ENCODE measurements at regions not wholly inside any gene's neighbourhood (a gene's known extent, or its start where the extent isn't known, plus 50 kb on each side); places are given as distances from the start of the nearest gene placed in this dataset.
"Not testable (repeated sequence)": the region's sequence is repeated elsewhere in the genome, so short reads cannot be mapped to it uniquely, and the experiment has no call there.

DNA sequence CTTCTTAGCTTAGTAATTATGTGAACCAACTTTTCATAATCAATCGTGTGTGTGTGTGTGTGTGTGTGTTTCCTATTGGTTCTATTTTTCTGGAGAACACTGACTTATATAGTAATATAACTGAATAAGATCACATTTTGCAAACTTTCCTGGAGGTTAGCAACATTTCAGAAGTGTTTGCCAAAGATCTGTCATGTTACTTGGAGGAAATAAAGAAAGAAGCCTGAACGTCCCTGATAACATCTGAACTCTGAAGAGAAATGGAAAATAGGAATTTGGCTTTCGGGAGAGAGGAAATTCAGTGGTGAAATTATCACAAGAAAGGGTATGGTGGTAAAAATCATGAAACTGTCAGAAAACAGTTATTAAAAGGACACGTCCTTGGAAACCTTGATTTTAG is 984.4 kb upstream of the AUTS2 start:
- no peak for DNase-seq

DNA sequence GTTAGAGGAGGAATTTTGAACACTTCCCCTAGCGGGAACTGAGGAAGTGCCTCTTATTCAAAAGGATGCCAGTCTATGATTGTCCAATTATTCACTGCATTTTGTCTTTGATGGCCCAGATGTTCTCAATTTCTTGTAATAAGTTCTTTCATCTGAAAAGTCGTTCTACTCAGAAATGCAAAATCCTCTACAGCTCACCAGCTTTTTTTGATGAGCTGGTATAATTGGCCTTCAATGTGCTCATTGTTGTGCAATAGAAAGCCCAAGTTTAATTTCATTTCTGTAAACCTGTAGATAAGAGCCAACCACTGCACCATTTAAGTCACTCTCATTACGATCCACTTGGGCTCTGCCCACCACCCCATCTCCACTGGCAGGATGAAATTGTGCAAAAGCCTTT is 978.7 kb upstream of the AUTS2 start:
- DNase-seq = no peak

DNA sequence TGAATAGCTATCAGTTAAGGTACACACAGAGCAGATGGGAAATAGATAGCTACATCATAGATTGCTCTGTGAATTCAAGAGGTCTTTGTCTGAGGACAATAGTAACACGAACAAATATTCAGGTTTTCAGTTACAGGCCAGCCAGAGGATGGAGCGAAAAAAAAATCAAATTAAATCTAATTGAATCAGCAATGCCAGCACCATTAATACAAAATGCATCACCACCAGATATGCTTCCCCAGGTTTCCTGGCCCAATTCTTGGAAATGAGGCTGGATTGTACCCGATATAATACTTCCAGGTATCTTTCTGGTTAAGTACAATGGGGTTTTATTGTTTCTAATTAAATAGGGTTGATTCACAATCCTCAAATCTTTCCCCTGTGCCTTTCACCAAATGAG is 975.8 kb upstream of the AUTS2 start:
- DNase-seq = no peak

DNA sequence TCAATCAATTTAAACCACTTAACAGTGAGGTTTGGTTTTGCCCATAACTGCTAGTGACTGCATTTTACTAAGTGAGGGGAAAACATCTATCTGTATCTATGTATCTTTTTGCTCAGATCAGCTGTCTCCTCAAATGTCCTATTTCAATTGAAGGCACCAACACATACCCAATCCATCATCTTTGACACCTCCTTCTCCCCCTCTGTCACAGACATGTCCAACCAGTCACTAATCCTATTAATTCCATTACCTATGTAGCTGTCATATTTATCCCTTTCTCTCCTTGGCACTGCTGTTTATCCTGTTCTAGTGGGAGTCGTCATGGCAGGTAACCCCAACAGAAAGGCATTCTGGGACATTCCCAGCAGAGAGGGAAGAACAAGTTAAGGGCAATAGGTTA is 975.2 kb upstream of the AUTS2 start:
- no peak for DNase-seq

DNA sequence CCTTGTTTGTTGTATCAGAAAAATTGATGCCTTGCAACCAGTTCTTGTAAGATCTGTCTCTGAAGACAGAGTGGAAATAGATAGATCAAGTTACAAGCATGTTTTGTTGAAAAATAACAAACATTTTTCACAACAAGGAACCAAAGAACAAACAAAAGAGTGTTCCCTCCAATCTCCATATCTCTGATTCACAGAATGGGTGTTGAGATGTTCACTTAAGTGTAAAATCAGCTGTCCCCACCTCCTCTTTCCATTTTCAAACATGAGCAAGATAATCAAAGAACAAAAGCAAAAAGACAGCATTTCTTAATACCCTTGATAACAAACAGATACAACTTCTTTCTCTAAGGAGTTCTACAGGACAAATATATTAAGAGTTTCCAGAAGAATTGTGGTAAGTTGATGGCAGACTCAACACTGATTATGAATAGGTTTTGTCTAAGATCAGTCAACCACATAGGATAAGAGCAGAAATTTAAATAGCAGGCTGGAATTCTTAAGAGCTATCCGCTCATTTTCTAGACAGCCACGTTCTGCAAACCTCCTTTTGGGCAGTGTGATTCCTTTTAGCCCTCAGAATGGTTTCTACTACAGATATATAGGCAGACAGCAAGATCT is 970.9 kb upstream of the AUTS2 start:
- DNase-seq = no peak

DNA sequence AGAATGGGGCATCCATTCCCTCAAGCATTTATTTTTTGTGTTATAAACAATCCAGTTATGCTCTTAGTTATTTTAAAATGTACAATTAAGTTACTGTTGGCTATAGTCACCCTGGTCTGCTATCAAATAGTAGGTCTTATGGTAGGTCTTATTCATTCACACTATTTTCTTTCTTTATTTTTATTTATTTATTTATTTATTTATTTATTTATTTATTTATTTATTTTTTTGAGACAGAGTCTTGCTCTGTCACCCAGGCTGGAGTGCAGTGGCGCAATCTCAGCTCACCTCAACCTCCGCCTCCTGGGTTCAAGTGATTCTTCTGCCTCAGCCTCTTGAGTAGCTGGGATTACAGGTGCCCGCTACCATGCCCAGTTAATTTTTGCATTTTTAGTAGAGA is 967.4 kb upstream of the AUTS2 start:
- not testable (repeated sequence) for DNase-seq

DNA sequence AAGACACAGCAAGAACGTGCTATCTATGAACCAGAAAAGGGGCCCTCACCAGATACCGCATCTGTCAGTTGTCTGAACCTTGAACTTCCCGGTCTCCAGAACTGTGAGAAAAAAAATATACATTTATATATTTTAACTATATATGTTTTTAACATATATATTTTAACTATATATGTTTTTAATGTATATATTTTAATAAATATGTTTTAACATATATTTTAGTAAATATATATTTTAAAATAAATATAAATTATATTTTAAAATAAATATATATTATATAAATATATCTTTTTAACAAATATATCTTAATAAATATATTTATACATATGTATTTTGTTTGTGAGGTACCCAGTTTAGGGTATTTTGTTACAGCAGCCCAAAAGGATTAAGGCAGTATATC is 958.2 kb upstream of the AUTS2 start:
- DNase-seq = no peak

DNA sequence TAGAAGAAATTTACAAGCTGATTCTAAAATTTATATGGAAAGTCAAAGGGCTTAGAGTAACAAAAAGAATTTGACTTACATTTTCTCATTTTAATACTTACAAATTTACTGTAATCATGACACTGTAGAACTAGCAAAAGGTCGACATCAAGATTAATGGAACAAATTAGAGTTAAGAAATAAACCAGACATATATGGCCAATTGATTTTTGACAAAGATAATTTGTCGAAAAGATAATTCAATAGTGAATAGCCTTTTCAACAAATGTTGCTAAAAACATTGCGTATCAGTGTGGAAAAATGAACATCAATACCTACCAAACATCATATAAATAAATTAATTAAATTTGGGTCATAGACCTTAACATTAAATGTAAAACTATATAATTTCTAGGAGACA is 955.5 kb upstream of the AUTS2 start:
- no peak for DNase-seq

DNA sequence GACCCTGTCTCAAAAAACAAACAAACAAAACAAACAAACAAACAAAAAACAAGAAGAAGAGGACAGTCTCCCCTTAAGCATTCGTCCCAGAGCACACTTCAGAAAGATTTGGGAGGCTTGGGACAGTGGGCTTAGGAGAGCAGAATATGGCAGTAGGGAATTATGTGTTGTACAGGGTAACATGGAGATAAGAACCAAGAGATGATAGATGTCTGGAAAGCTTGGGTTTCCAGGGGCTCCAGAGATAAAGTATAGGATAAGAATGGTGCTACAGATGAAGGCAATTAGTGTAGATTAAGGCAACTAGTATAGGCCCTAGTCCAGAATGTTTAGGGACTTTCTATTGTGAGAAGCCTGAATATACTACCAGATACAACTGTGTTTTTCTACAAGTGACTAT is 934.9 kb upstream of the AUTS2 start:
- no peak for DNase-seq

DNA sequence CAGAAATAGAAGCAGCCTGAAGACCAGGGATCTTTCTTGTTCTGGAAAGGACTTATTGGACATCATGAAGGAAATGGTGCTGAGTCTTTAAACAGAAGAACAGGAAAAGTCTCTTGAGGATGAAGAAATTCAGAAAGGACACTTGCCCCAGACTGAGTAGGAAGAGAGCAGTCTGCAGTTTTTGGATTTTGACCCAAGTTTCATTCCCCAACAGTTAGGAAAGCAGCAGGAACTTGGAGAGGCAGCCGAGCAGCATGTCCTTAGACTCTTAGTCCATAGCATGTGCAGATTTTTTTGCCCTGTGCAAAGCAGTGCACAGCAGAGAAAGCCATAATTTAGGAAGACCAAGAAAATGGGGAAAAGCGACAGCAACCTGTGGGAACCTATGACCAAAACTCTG is 927.2 kb upstream of the AUTS2 start:
- DNase-seq = no peak

DNA sequence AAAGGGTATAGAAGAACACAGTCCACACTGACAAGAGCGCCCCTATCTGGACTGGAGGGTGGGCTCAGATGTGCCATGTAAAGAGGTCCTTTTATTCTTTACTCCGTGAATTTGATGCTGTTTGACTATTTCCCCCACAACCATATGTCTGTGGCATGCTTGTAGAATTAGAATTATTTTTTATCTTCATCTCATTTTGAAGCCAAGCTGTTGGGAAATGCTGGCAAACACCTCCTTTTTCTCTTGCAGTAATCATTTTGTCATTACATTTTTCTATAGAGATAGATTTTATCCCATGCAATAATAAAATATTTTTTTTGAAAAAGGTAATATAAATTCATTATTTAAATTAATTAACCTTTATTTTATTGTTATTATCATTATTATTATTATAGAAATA is 926.6 kb upstream of the AUTS2 start:
- DNase-seq = no peak

DNA sequence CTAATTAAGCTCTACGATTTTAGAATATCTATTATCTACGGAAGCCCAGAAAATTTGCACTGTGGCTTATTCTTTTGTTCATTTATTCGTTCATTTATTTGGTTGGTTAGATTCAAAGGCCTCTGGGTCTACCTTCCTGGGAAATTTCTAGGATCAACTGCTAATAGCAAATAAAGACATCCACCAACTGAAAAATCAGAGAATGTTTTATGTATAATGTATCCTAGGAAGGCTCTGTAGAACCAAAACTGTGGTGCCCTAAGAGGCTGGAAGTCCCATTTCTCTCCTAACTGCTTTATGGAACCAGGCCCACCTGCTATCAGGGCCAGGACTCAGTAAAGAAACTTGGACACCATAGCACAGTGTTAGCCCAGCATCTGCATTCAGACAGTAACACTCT is 923.4 kb upstream of the AUTS2 start:
- no peak for DNase-seq

DNA sequence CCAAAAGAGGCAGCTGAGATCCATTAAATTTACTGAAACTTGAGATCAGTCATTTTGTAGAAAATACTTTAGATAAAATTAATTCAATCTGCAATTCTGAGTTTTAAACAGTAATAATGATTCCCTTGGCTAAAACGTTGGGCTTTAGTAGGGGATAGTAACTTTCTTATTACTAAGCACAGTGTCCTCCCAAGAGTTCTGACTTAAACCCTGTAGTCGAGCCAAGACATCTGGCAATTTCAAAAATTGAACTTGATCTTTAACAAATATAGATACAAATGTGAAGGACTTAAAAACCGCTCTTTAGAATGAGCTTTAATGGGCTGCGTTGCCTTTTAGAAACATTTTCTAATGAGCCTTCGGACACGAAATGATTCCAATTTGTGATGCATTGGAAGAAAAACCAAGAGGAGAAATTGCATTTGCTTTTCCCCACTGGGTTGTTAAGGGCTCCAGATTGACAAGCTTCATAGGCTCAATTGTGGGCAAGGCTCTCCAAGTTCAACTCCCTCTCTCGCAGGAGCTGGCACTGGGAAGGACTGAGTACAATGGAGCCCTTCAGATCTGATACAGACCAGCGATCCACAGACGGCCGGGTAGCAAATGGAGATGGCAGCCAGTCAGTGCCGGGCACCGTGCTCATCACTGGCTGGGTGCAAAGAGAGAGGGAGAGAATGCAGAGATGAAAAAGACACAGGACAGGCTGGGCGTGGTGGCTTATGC is 921.3 kb upstream of the AUTS2 start:
- no peak for DNase-seq

DNA sequence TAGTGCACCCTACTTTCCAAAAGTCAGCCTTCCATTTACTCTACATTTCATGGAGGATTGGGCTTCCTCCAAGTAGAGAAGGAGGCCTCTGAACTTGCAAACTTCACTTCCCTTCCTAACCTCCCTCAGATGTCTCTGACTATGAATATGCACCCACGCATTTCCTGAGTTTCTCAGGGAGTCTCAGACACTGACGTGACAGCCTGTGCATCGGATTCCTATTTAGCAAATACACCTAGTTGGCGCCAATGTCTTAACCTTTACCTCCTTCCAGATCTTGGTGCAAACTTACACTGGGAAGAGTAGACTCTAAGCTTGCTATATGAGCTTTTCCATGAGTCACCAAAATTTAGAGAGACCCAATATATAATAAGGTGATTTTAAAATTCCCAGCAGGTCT is 920.1 kb upstream of the AUTS2 start:
- no peak for DNase-seq

DNA sequence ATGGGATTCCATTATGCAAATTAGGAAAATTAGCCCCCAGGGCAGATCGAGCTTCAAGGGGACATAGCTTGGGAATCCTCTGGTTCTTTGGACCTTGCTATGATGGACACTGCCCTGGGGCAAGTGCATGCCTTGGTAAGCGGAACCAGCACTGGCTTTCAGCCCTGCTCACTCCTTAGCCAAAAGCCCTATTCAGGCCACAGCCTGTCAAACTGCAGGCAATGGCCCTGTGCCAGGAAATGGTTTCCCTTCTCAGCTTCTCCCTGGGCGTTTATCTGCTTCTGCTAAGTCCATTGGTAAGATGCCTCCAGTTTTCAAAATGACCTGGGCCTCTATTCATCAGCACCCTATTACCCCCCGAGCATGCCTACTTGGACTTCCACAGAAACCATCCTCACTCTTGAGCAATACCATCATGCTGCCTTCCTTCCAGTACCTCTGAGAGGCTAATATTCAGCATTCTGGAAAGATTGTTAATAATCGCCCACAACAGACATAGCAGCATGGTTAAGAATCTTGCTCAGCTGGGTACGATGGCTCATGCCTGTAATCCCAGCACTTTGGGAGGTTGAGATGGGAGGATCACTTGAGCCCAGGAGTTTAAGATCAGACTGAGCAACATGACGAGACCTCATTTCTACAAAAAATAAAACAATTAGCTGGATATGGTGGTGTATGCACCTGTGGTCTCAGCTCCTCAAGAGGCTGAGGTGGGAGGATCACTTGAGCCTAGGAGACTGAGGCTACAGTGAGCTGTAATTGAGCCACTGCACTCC is 918.6 kb upstream of the AUTS2 start:
- no peak for DNase-seq

DNA sequence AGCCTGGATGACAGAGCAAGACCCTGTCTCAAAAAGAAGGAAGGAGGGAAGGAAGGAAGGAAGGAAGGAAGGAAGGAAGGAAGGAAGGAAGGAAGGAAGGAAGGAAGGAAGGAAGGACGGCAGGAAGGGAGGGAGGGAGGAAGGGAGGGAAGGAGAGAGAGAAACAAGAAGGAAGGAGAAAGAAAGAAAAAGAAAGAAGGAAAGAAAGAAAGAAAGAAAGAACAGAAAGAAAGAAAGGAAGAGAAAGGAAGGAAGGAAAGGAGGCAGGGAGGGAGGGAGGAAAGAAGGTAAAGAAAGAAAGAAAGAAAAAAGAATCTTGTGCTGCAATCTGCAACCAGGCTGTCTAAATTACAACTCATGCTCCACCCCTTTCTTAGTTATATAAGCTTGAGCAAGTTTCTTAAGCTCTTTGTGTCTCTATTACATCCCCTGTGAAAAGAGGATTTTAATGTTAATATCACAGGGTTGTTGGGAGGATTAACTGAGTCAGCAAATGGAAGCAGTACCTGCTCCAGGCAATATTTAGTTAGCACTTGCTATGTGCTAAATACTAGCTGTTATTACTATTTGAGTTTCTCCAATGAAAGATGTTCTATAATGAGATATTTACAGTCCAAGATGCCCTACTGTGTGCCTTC is 917.9 kb upstream of the AUTS2 start:
- no peak for DNase-seq

DNA sequence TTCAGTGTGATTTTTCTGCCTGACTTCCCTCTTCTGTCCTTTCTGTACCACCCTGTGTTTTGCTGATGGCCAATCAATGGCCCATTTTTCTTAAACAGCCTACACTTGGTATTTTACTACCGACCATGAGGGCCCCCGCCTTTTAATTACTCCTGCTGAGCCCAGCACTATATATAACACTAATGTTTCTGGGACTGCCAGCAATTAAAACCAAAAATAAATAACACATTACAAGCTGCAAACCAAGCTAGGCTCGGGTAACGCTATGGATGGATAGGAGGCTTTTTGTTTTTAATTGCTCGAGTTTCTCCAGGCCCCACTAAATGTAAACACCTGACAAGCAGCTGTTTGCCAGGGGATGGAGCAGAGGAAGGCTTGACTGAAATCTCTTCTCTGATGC is 915.4 kb upstream of the AUTS2 start:
- no peak for DNase-seq

DNA sequence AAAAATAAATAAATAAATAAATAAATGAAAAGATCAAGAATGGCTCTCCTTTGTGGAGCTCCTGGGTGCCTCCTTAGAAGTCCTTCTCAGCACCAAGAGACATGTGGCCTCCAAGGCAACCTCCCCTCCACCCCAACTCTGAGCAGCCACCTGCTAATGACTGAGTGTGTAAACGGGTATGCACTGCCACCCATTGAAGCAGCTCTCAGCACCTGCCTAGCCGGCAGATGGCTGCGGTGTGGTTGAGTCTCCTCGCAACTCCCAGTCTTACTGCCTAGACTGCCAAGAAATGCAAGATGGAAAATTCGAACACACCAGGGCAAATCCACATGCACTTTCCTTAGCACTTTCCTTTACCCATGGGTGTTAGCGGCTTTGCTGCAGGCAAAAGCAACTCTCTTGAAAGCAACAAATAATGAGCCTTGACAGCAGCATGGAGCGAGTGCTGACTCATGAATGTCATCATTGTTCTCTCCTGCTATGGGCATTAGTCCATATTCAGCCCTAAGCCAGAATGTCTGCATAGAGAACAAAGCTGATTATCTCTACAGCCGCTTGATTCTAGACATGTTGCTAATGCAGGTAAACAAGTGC is 913.9 kb upstream of the AUTS2 start:
- no peak for DNase-seq

DNA sequence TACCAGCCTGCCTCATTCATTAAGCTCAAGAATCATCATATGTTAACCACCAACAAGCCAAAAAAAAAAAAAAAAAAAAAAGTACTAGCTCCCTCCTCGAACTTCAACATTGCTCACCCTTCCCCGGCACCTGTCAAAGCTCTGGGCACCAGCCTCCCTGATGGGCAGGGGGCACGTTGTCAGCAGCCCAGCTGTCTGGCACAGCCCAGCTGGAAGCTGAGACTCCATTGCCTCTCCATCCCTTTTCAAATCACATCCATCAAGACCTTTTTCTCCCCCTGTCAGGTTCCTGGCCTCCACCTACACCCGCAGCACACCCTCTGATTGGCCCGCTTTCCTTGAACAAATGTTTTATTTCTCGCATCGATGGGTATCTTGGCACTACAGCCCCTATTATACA is 913.3 kb upstream of the AUTS2 start:
- DNase-seq = no peak

DNA sequence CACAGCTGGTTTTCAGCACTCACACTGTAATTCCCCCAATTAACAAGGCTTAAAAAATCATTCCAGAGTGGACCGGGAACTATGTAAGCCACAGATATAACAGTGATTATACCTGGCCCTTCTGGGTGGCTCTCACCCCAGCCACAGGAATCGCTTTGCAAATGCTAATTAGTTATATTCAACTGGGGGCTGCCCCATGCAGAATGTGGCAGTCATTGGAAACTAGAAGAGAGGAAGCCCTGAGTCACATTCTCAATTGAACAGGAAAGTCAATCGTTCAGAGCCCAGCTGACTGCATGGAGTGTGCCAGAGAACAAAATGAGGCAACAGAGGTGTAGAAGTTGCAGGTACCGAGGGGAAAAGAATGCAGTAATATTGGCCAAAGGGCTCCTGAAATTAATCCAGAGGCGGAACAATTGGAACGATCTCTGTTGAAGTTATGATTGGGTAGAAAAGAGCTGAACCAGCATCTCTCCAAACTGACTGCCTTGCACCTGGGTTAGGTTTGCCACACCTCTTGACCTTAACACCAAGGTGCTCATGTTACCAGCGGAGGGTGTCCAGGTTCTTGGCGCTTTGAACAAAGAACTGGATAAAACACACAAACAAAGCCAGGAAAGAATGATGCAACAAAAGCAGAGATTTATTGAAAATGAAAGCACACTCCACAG is 909.7 kb upstream of the AUTS2 start:
- DNase-seq = no peak

DNA sequence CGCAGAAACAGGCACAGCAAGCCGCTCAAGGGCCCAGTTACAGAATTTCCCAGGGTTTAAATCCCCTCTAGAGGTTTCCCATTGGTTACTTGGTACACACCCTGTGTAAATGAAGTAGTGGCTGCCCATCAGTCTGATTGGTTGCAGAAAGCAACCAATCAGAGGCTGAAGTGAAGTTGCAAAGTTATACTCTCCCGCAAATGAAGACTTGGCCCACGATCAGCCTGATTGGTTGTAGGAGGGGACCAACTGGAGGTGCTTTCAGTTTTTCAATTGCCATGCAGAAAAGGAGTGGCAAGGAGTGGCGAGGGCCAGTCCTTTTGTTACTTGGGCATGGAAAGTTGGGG is 909.2 kb upstream of the AUTS2 start:
- DNase-seq = no peak

DNA sequence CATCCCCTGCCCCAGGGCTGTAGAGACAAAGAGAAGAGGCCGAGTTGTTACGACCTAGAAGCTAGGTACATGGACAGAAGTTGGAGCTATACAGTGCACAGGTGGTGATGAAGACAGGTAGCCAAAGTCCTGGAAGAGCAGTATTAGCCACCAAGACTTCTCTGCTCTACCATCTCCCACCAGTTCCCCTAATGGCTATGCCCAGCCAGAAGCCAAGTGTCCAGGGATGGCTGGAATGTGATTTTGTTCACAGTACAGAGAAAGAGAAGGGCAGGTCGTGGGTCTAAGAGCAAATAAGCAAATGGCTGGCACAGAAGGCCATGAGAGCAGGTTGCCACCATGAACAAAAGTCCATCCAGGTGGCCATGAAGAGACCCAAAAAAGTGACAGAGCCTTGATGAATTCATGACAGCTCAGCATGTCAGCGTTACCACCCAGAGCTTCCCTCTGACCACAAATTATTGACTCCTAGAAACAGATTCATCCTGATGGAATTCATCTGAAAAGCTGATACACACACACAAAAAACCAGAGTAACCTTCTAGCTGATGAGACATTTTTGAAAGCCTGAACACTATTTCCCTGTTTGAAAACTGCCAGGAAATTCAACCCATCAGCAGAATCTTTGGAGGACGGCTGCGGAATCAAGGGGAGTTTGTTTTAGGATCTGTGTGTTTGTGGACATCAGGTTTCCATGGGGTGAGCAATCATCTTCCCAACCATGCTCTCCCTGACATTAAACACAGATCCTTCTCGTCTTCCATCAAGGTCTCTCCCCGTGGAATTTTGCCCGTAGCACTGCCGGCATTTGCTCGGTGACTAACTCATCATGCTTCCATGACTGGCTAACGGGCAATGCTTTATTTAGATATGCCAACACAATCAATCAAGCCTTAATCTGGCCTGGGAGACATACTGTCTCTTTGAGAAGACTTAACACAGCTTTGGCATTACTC is 906.7 kb upstream of the AUTS2 start:
- DNase-seq = no peak

All from CD4-positive, alpha-beta T cell treated with Interleukin-1 beta for 1 hour (primary cell).